MCF 10A (cell line): ENCODE measurements at regions not wholly inside any gene's neighbourhood (a gene's known extent, or its start where the extent isn't known, plus 50 kb on each side); places are given as distances from the start of the nearest gene placed in this dataset.

Experiments
- BruUV-seq: library from RNA; stranded (reverse); fragments of 400-500 nt; replicated peaks from 2 replicates; lab custom pipeline; 2021; lab: Mats Ljungman, UMichigan
- CTCF ChIA-PET: fragments of 300-600 bp; sonication (Branson Sonifier 250); formaldehyde crosslinking; extraction: SDS; loops from one replicate; lab custom pipeline; 2021; ENCODE audit warnings: antibody characterized with exemption, inconsistent platforms; lab: Yijun Ruan, JAX
- POLR2A ChIA-PET: fragments of 300-600, 350-650 bp; sonication (Branson Sonifier 250); formaldehyde crosslinking; extraction: SDS; loops from one replicate; lab custom pipeline; 2020; ENCODE audit warnings: antibody characterized with exemption, inconsistent platforms; lab: Yijun Ruan, JAX
- DNase-seq: peaks from one replicate; pipeline ENCODE4 v3.0.0-alpha.2; 2018; ENCODE audit not compliant: unreplicated experiment
- H3K27ac Mint-ChIP-seq: one replicate; pipeline ENCODE4 v1.8.0; 2022; ENCODE audit warnings: mild to moderate bottlenecking, low read depth, mixed read lengths; ENCODE audit not compliant: unreplicated experiment
- H3K27me3 Mint-ChIP-seq: one replicate; pipeline ENCODE4 v1.8.0; 2022; ENCODE audit warnings: mixed read lengths; ENCODE audit not compliant: insufficient read depth, unreplicated experiment
- H3K36me3 Mint-ChIP-seq: one replicate; pipeline ENCODE4 v1.8.0; 2022; ENCODE audit warnings: mild to moderate bottlenecking, moderate library complexity, mixed read lengths; ENCODE audit not compliant: insufficient read depth, unreplicated experiment
- H3K4me1 Mint-ChIP-seq: one replicate; pipeline ENCODE4 v1.8.0; 2022; ENCODE audit warnings: mixed read lengths; ENCODE audit not compliant: insufficient read depth, unreplicated experiment
- H3K4me3 Mint-ChIP-seq: one replicate; pipeline ENCODE4 v1.8.0; 2022; ENCODE audit warnings: mild to moderate bottlenecking, moderate library complexity, mixed read lengths; ENCODE audit not compliant: unreplicated experiment
- H3K9me3 Mint-ChIP-seq: one replicate; pipeline ENCODE4 v1.8.0; 2022; ENCODE audit warnings: mixed read lengths; ENCODE audit not compliant: unreplicated experiment
- CTCF ChIP-seq: fragments of 200-600 bp; IDR thresholded peaks from one replicate; pipeline ENCODE4 v1.8.0; 2022; ENCODE audit warnings: antibody characterized with exemption, mild to moderate bottlenecking; ENCODE audit not compliant: unreplicated experiment
- intact Hi-C: fragments of 100-400 bp; cut with micrococcal nuclease; formaldehyde crosslinking; loops from 2 replicates; pipeline ENCODE4 v1.14.1; 2022

GRCh38 chr5:61625681-61626621 is 293.9 kb downstream of the ZSWIM6 start:
- BruUV-seq = no TSS peak
- no peak overlapping the region for H3K27ac Mint-ChIP-seq
- TF ChIP-seq CTCF = no peak
- intact Hi-C loops = no loop called here
- ChIA-PET CTCF (no interaction called here), POLR2A (no interaction called here)
- no peaks in the 10 kb centered on the region for H3K4me1 Mint-ChIP-seq
- no peak overlapping the region for H3K4me3 Mint-ChIP-seq
- H3K27me3 Mint-ChIP-seq = no peaks in the 10 kb centered on the region
- H3K36me3 Mint-ChIP-seq = no peaks in the 10 kb centered on the region
- no peak for DNase-seq
- no peaks in the 10 kb centered on the region for H3K9me3 Mint-ChIP-seq

- CTCF ChIA-PET = no interaction called here
- intact Hi-C loops = no loop called here
- BruUV-seq = no TSS peak
Measured at GRCh38 chr5:61626639-61627282, 294.7 kb downstream of the ZSWIM6 start.

GRCh38 chr5:61627531-61627930 is 295.5 kb downstream of the ZSWIM6 start:
- CTCF ChIA-PET = no interaction called here
- no peaks in the 10 kb centered on the region for H3K9me3 Mint-ChIP-seq
- H3K36me3 Mint-ChIP-seq = no peaks in the 10 kb centered on the region
- no peak for DNase-seq
- no peaks in the 10 kb centered on the region for H3K27me3 Mint-ChIP-seq
- POLR2A ChIA-PET = no interaction called here
- no peak overlapping the region for H3K4me3 Mint-ChIP-seq
- no peaks in the 10 kb centered on the region for H3K4me1 Mint-ChIP-seq
- BruUV-seq = no TSS peak
- no peak for TF ChIP-seq CTCF
- no peak overlapping the region for H3K27ac Mint-ChIP-seq
- intact Hi-C loops = no loop called here

More at GRCh38 chr5:61626639-61627282, 294.7 kb downstream of the ZSWIM6 start:
- Mint-ChIP-seq H3K36me3 (no peaks in the 10 kb centered on the region), H3K27ac (no peak overlapping the region), H3K9me3 (no peaks in the 10 kb centered on the region), H3K27me3 (no peaks in the 10 kb centered on the region), H3K4me1 (no peaks in the 10 kb centered on the region), H3K4me3 (no peak overlapping the region)
- POLR2A ChIA-PET = no interaction called here
- no peak for TF ChIP-seq CTCF
- no peak for DNase-seq

- intact Hi-C loops = no loop called here
- H3K36me3 Mint-ChIP-seq = no peaks in the 10 kb centered on the region
- no peak for DNase-seq
- H3K9me3 Mint-ChIP-seq = no peaks in the 10 kb centered on the region
- H3K4me3 Mint-ChIP-seq = no peak overlapping the region
- POLR2A ChIA-PET = no interaction called here
- no peaks in the 10 kb centered on the region for H3K4me1 Mint-ChIP-seq
- CTCF ChIA-PET = no interaction called here
- H3K27me3 Mint-ChIP-seq = no peaks in the 10 kb centered on the region
- BruUV-seq = no TSS peak
- no peak overlapping the region for H3K27ac Mint-ChIP-seq
- TF ChIP-seq CTCF = no peak
Measured at GRCh38 chr5:61630908-61631307, 298.9 kb downstream of the ZSWIM6 start.
